ENCODE measurements at regions not wholly inside any gene's neighbourhood (a gene's known extent, or its start where the extent isn't known, plus 50 kb on each side); places are given as distances from the start of the nearest gene placed in this dataset.
A peak's percentile ranks its signal among the peaks of the same experiment; 100 is the strongest.

GRCh38 chr15:66630801-66631351 lies 65.1 kb upstream of the LCTL start:
- Histone ChIP-seq H3K4me2 (peak overlapping the region; percentile 46), H3K4me1 (ENCODE audit: insufficient read depth) (peaks cover 37% of the 10 kb centered on the region), H3K9me3 (ENCODE audit: low read depth) (no peaks in the 10 kb centered on the region), H4K20me1 (ENCODE audit: insufficient read depth, poor library complexity, severe bottlenecking) (no peaks in the 10 kb centered on the region), H3K9me2 (replicated peaks; ENCODE audit: insufficient read depth) (no peaks in the 10 kb centered on the region), H3K36me3 (replicated peaks; ENCODE audit: insufficient read depth, low read depth) (no peaks in the 10 kb centered on the region), H2AFZ (no peak overlapping the region), H3K27me3 (no peaks in the 10 kb centered on the region), H3K27ac (peak overlapping the region; percentile 87), H3K4me3 (no peak overlapping the region), H3K79me2 (no peaks in the 10 kb centered on the region)
- TF ChIP-seq, protein P1, sequence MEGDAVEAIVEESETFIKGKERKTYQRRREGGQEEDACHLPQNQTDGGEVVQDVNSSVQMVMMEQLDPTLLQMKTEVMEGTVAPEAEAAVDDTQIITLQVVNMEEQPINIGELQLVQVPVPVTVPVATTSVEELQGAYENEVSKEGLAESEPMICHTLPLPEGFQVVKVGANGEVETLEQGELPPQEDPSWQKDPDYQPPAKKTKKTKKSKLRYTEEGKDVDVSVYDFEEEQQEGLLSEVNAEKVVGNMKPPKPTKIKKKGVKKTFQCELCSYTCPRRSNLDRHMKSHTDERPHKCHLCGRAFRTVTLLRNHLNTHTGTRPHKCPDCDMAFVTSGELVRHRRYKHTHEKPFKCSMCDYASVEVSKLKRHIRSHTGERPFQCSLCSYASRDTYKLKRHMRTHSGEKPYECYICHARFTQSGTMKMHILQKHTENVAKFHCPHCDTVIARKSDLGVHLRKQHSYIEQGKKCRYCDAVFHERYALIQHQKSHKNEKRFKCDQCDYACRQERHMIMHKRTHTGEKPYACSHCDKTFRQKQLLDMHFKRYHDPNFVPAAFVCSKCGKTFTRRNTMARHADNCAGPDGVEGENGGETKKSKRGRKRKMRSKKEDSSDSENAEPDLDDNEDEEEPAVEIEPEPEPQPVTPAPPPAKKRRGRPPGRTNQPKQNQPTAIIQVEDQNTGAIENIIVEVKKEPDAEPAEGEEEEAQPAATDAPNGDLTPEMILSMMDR (IDR thresholded peaks at IDR 0.05; ENCODE audit: poor library complexity): no peak
- no peak for TF ChIP-seq EZH2 (IDR thresholded peaks at IDR 0.05; ENCODE audit: borderline replicate concordance)
- TF ChIP-seq EZH2phosphoT487 (IDR thresholded peaks at IDR 0.05; ENCODE audit: low read depth, severe bottlenecking, unreplicated experiment): no peak
- 29% methylated on average over 17 of the region's 17 CpGs for WGBS (ENCODE audit: low lambda C conversion rate, missing lambda C conversion rate)
- no peak for DNase-seq (ENCODE audit: low spot score)

GRCh38 chr15:66631616-66632263 lies 65.9 kb upstream of the LCTL start:
- Histone ChIP-seq H3K27me3 (no peaks in the 10 kb centered on the region), H2AFZ (no peak overlapping the region), H3K4me1 (ENCODE audit: insufficient read depth) (peaks cover 37% of the 10 kb centered on the region), H3K27ac (peak overlapping the region; percentile 87), H3K79me2 (no peaks in the 10 kb centered on the region), H3K9me2 (replicated peaks; ENCODE audit: insufficient read depth) (no peaks in the 10 kb centered on the region), H3K4me3 (no peak overlapping the region), H3K36me3 (replicated peaks; ENCODE audit: insufficient read depth, low read depth) (no peaks in the 10 kb centered on the region), H3K9me3 (ENCODE audit: low read depth) (no peaks in the 10 kb centered on the region), H3K4me2 (peak overlapping the region; percentile 46), H4K20me1 (ENCODE audit: insufficient read depth, poor library complexity, severe bottlenecking) (no peaks in the 10 kb centered on the region)
- no peak for TF ChIP-seq EZH2 (IDR thresholded peaks at IDR 0.05; ENCODE audit: borderline replicate concordance)
- TF ChIP-seq, protein P1 (IDR thresholded peaks at IDR 0.05; ENCODE audit: poor library complexity): no peak
- 73% methylated on average over 7 of the region's 7 CpGs for WGBS (ENCODE audit: low lambda C conversion rate, missing lambda C conversion rate)
- DNase-seq (ENCODE audit: low spot score): no peak

DNA sequence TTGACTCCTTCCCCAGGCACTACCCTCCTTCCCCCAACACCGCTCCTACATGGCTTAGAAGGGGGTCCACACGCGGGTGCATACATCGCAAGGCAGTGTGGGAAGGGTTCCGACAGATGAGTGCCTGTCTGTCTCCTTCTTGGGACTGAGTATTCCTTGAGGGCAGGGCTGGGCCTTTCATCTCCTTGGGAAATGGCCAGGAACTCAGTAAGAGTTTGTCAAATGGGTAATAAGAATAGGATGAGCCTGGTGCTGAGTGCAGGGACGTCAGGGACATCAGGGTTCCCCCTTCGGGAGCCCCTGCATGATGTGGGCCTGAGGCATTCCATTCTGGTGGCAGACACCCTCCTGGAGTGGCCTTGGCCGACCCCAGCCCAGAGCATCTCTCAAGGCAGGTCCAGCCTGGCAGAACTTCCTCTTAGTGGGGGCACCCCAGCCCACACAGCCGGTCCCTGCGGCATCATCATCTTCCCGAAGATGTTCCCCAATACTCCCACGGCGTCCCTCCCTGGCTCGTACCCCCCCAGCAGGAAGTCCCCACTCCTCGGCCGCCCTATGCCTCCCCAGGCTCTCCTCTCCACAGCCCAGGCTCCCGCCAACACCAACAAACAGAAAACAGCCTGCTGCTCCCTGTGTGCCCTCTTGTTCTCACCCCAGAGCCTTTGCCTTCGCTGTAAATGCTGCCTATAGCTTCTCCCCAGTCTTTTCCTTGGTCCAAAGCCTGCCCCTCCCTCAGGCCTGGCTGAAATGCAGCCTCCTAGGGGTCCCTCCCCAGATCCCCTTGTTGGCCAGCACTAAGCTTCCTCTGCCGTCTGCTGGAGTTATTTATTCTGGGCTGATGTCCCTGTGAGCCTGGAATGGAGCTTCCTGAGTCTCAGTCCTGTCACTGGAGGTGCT lies 67.5 kb upstream of the LCTL start:
- Histone ChIP-seq H3K4me3 (no peak overlapping the region), H3K27me3 (no peaks in the 10 kb centered on the region), H4K20me1 (ENCODE audit: insufficient read depth, poor library complexity, severe bottlenecking) (no peaks in the 10 kb centered on the region), H2AFZ (no peak overlapping the region), H3K36me3 (replicated peaks; ENCODE audit: insufficient read depth, low read depth) (no peaks in the 10 kb centered on the region), H3K9me3 (ENCODE audit: low read depth) (no peaks in the 10 kb centered on the region), H3K4me1 (ENCODE audit: insufficient read depth) (peaks cover 37% of the 10 kb centered on the region), H3K27ac (no peak overlapping the region), H3K79me2 (no peaks in the 10 kb centered on the region), H3K4me2 (no peak overlapping the region), H3K9me2 (replicated peaks; ENCODE audit: insufficient read depth) (no peaks in the 10 kb centered on the region)
- TF ChIP-seq EZH2 (IDR thresholded peaks at IDR 0.05; ENCODE audit: borderline replicate concordance): no peak
- no peak for TF ChIP-seq EZH2phosphoT487 (IDR thresholded peaks at IDR 0.05; ENCODE audit: low read depth, severe bottlenecking, unreplicated experiment)
- TF ChIP-seq, protein P1 (IDR thresholded peaks at IDR 0.05; ENCODE audit: poor library complexity): no peak
- no peak for DNase-seq (ENCODE audit: low spot score)
- WGBS (ENCODE audit: low lambda C conversion rate, missing lambda C conversion rate): 71% methylated on average over 18 of the region's 19 CpGs
